ENCODE measurements at regions not wholly inside any gene's neighbourhood (a gene's known extent, or its start where the extent isn't known, plus 50 kb on each side); places are given as distances from the start of the nearest gene placed in this dataset.

DNA sequence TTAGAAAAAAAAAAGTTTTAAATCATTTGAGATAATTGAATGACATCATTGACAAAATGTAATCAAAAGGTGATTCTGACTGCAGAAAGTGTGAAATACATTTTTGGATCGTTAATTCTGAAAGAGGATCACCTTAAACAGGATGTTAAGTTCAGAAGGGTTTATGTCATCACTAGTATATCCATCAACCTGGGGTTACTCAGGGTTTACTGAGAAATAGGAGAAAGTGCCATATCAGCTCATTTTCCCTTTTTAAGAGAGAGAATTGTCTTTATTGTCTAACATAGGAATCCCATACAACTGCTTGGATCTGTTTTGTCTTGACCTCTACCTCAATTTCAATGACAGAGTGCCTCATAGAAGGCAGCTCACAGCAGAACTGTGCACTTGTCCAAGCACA, 466.1 kb upstream of the LINC00305 start:
- no peak for DNase-seq

DNA sequence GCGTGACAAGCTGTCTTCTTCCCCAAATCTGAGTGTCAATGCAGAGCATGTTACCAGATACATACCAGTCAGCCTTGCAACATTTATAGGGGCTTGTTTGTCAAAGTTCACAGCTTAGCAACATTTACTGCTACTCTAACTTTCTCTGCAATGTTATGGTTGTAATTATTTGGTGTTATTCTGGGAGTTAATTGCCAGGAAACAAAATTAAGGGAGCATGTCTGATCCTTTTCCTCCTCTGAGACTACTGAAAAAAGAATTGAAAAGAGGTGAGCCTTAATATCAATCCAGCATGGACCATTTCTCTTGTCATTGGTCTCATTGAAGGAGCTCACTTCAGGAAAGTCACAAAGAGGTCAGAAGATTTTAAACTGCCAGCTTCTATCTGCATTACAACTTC, 465.6 kb upstream of the LINC00305 start:
- no peak for DNase-seq

DNA sequence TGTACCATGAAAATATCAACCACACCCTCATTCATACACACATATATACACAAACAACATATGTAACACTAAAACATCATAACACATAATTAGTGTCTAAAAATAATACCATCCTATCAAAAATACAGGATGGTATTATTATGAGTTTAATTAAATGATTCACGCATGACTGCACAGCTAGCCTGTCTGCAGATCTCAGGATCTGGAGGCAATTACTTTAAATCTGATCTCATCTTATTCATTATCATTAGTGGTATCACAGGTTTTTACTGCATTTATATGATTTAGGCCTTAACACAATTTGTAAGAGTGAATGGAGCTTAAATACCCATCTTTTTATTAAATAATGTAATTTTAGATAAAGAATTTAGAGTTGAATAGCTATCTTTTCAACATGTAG, 443.4 kb upstream of the LINC00305 start:
- DNase-seq = no peak

DNA sequence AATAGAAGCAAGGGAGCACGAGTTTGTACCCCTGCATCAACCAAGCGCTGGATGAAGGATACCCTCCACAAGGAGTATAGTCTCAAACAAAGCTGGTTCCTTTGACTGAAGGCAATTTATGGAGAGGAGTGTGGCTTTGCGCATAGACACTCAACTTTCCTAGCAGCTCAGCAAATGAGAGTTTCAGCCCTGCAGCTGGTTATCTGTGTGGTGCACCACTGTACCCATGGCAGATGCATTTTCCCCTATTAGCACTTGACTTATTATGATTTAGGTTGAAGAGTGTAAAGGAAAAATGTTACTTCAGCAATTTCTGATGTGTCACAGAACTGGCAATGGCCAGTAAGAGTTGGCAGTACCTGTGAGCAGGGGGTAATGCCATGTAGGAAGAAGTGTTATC, 440.1 kb upstream of the LINC00305 start:
- DNase-seq = no peak

DNA sequence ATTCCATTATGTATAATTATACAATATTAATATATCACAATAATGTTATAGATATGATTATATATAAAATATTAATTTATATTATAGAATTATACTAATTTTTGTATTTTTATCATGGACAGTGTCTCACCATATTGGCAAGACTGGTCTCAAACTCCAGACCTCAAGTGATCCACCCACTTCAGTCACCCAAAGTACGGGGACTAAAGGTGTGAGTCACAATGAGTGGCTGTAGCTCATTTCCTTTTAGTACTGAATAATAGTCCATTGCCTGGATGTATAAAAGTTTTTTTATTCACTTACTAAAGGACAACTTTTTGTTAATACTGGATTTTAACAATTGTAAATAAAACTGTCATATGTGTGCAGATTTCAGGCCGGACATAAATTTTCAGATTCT, 417.6 kb upstream of the LINC00305 start:
- no peak for DNase-seq

DNA sequence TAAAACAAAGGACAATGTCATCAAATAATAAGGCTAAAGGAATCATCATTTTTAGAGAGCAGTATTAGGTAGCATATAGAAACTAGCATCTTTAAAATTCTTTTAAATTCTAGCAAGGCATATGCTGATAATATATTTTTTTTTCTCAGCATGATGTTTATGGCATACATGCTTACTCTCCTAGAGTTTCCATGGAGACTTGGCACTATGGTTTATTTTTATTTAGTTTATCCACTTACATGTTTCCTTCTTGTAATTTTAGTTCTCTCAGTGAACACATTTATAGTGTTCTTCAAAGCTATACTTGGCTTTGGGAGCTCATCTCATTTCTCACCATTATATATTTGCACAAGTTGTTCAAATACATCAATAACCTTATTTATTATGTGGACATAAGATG, 413.8 kb upstream of the LINC00305 start:
- DNase-seq = no peak

DNA sequence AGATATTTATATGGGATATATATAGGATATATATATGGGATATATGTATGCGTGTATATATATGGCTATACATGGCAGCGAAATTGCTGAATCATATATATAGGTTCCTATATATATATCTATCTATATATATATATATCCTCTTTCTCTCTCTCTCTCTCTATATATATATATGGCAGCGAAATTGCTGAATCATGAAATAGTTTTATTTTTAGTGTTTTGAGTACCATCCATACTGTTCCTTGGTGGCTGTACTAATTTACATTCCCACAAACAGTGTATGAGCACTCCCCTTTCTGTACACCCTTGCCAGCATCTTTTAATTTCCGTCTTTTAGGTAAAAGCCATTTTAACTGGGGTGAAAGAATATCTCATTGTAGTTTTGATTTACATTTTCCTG, 397.6 kb upstream of the LINC00305 start:
- no peak for DNase-seq

DNA sequence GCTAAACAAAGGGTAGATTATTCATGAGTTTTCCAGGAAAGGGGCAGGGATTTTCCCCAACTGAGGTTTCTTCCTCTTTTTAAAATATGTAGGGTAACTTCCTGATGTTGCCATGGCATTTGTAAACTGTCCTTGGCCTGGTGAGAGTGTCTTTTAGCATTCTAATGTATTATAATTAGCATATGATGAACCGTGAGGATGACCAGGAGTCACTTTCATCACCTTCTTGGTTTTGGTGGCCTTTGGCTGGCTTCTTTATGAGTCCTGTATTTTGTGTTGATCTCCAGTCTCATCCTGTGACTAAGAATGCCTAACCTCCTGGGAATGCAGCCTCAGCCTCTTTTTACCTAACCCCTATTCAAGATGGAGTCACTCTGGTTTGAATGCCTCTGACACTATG, 391.0 kb upstream of the LINC00305 start:
- DNase-seq = no peak

DNA sequence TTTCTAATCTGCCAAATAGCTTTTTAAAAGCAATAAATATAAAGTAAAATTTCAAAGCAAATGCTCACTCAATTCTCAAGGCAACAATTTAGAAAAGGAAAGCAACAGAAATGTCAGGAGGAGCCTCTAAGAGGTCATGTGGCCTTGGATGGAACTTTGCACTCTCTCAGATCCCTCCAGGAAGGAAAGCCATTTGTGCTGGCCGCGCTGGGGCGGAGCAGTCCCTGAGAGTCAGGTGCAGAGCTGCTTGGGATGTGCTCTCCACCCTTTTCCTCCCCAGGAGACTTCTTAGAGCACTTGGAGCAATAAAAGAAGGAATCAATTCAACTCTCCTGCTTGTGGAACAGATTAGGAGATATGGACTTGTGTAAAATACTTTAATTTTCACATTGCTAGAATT, 379.8 kb upstream of the LINC00305 start:
- DNase-seq = peak; percentile 1

DNA sequence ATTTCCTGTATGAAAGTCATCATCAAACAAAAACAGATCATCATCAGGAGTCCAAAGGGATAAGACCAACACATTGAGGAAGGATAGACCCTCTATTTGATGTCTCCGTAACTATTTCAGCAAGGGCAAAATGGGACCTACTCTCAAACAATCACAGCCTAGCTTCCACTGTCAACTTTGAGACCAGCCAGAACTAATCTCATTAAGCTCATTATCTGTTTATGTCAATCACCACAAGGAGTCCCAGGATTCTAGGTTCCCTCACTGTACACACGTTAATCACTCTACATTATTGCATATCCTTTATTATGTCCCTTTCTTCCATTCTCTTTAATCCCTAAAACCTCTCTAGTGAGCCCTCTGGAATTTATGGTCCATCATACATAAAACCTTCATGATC, 370.3 kb upstream of the LINC00305 start:
- no peak for DNase-seq

DNA sequence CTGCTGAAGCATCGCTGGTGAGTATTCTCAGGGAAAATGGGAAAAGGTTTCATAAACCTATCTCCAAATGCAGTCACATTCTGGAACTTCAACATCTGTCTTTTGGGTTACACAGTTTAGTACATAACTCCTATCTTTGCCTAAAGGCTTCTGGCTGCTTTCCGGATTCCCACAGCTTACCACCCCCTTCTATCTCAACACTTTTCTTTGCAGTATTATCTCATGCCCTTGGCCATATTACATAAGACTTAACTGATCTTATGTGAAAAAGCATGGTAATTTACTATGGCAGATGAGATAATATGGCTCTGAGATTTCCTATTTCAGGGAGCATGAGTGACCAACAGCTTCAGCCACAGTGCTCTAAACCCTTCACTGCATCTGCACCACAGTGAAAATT, 369.3 kb upstream of the LINC00305 start:
- DNase-seq = no peak

DNA sequence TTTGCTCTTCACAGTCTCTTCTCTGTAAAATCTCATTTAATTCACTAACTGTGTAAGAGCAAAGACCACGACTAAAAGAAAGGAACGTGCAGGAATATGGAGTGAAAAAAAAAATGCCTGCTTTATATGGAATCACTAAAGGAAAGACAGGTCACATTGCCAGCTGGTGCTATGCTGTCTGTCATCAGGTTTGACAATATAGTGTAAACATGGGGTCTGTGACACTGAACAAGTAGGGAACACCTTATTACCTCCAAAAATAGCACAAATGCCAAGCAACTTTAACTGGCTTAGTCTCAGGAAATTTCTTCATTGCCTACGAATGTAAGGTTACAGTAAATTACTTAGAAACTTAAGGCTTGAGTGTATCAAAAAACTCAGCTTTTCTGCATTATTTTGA, 364.5 kb upstream of the LINC00305 start:
- DNase-seq = no peak

DNA sequence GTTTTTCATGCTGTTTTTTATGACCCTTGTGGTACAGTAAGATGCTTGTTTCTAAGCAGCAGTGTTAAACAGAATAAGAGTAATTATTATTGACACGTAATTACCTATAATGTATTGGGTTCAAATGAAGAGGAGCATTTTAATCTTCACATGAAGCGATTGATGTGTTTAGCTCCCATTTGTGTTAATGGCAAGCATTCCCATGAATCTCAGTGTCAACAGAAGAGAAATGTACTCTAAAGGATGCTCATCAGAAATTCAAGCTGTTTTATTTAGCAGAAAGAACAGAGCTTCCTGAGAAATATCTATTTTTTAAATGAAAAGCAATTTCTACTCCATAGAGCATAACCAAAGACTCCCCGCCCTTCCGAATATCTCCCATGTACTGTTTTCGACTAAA, 341.3 kb upstream of the LINC00305 start:
- no peak for DNase-seq

DNA sequence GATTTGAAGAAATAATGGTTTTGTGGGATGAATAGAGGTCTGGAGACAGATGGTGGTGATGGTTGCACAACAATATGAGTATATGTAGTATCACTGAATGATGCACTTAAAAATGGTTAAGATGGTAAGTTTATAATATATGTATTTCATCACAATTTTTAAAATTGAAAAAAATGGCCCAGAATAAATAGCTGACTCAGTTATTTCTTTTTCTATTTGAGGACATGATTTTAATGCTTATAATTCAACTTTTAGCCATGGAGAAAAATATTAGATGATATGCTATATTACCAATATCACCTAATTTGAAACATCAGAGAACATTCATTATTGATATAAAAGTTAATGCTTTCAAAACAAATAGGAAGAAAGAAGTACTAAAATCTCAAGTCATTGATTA, 339.8 kb upstream of the LINC00305 start:
- DNase-seq = no peak

DNA sequence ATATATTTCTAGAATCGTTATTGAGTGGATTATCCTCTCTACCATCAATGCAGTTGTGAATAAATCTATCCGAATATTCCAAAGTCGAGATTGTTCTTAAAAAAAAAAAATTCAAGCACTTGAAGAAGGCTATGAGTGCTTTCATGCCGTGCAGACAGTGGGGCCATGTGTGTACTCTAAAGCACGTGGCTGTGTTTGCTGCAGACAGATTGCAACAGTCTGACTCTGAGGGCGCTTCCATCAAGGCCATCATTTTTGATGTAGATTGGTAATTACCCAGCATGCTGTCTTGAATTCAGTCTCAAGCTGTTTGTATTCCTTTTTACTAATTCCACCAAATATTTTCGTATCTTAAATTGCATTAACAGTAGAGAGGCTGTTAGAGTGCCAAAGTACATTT, 325.9 kb upstream of the LINC00305 start:
- no peak for DNase-seq

DNA sequence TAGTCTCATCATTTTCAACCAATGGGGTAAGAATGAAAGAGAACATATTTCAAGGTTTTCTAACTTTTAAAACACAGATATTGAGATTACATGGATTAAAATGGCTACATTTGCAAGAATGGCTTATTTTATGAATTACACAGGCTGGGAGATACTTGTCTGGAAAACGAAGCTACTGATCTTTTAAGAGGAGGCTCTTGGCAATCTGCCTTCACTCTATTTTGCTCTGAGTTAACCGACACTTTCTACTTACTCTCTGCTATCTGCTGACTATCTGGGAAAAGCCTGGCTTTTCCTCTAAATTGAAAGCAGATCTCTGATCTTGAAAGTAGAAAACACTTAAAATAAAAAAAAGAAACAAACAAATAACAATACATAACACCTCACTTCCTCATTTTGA, 325.4 kb upstream of the LINC00305 start:
- DNase-seq = peak; percentile 18

DNA sequence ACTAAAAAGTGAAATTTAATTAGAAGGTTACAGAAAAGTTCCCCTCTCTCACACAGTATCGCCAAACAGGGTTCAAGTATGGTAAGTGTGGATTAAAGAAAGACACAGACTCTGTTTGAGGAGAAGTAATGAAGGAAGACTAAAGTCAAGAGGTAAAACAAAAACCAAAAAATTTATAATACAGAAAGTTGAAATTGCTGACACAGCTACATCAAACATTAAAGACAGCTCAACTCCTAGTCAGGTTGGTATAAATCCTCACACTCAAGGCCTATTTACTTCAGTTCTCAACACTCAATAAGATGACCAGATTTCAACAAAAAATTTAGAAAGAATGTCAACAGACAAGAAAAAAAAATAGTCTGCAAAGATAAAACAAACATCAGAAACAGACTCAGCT, 300.5 kb upstream of the LINC00305 start:
- DNase-seq = no peak

DNA sequence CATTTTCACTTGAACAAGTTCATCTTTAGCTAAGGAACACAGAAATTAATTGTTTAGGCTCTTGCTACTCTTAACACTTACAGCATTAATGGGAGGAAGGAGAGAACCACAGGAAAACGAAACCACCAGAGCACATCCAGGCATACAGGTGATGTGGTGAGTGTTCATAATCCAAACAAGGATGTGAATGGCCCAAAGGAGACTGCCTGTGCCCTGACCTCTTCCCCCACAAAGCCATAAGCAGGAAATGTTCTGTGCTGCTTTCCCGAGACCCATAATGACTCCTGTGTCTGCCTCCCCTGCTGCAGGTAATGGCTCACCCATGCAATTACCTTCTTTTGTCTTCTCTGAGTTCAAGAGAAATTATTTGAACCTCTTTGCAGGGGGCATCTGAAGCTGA, 295.9 kb upstream of the LINC00305 start:
- no peak for DNase-seq

DNA sequence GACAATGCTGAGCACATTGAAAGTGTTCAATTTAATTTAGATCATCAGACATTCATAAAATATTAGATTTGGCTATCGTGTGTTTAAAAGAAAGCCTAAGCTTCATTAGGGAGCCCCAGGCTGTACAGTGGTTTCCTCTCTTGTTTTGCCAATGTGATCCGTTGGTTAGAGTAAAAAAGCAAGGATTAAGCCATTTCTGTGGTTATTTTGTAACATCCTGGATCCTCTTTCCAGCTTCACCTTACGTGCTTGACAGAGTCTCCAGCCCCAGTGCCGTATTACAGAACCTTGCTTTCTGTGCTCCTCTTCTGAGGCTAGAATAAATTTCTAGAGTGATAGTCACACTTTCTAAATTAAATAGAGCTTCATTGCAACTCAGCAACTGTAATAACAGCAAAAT, 289.3 kb upstream of the LINC00305 start:
- no peak for DNase-seq

DNA sequence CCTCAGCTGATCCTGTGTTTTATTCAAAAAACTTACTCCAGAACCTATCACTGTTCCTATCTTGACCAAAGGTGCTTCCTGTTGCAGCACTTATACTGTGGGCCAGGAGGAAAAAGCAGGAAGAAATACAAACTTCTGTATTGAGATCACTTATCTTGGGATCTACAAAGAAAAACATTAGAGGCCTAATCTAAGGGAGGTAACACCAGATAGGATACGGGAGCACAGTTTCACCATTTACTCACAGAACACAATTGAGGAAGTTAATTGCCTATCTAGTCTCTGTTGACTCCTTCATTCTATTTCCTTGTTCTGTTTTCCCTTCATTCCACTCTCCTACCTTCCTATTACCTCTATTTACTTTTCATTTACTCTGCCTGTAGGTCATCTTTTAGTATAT, 287.2 kb upstream of the LINC00305 start:
- no peak for DNase-seq

DNA sequence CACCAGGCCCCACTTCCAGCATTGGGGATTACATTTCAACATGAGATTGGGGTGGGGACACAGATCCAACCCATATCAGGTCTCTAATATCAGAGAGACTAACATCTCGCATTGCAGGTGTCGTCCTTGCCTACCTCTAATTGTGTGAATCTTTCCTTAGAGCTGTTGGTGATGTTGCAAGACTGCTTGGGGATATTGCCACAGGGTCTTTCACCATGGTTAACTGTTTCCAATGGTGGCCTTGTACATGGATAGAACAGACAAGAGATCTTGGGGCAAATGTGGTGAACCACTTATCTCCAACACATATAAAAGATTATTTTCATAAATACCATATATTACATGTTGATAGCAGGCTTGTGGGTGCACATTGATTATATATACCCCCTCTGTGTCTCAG, 270.3 kb upstream of the LINC00305 start:
- DNase-seq = no peak

DNA sequence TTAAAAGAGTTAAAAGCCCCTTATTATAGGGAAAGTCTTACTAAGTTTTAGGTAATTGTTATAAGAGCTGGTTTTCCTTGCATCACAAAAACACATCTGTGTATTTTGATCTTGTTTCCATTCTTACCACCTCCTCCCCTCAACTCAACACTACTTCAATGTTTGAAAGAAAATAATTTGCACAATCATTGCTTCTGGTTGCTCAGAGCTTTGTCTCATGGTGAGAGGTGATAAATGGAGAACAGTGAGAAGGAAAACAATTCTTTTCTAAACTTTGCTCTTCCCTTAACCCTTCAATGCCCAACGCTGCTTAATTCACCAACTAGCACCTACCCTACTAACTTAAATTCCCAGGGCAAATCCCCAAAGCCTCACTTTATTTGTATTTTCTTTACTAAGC, 268.1 kb upstream of the LINC00305 start:
- DNase-seq = no peak

DNA sequence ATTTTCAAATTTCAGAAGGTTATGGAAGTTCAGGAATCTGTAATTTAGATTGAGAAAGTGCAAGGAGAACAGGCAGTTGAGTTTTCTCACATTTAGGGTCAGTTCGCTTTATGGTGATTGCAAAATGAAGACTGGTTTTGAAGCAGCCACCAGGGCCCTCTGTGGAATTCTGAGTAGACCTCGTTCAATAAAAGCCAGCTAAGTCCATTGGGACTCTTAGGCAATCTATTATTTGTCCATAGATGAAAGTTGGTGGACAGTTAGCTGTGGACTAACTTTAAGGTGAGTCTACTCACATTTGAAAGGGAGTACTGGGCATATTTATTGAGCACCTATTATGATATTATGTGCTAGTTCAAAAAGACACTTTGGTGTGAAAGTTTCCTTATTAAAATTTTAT, 266.3 kb upstream of the LINC00305 start:
- no peak for DNase-seq

DNA sequence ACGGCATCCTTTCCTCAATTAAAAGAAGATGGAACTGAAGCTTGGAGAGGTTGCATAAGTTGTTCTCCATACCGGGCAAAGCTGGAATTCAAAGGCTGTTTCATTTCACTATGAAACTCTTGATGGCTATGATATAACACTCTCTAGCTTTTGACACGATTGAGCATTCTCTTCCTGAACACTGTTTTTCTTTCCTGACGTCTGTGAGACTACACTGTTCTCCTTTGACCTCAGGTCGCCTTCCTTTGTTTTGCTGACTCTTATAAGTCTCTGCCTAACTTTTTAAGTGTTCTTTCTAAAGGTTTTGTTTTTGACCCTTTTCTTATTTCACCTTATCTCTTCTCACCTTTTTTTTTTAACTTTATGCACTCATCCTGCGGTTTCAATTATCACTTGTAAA, 261.8 kb upstream of the LINC00305 start:
- DNase-seq = no peak

DNA sequence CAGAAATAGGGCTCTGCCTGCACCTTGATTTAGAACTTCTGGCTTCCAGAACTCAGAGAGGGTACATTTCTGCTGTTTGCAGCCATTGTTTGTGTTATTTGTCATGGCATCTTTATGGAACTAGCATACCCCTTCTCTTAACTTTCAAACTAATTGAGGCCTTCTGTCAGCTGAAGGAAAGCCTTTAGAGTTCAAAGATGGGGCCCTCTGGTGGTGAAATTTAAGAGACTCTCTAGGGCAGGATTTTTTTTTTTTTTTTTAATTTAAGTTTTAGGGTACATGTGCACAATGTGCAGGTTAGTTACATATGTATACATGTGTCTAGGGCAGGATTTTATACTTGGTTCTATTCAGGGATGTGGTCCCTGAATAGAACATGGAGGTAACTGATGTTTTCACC, 260.6 kb upstream of the LINC00305 start:
- no peak for DNase-seq

All from muscle of arm (tissue), 1 donor.